ENCODE measurements at regions not wholly inside any gene's neighbourhood (a gene's known extent, or its start where the extent isn't known, plus 50 kb on each side); places are given as distances from the start of the nearest gene placed in this dataset.

- DNase-seq, result peak; percentile 84
Measured at GRCh38 chr2:189372688-189373257, 68.5 kb upstream of the WDR75 start.

GRCh38 chr2:189374481-189374880 is 66.8 kb upstream of the WDR75 start:
- DNase-seq, result no peak

- DNase-seq, result no peak
Measured at GRCh38 chr2:189375842-189376241, 65.4 kb upstream of the WDR75 start.

GRCh38 chr2:189379287-189379630 is 62.0 kb upstream of the WDR75 start:
- no peak for DNase-seq

- no peak for DNase-seq
Measured at GRCh38 chr2:189379731-189380261, 61.5 kb upstream of the WDR75 start.

- DNase-seq, result no peak
Measured at GRCh38 chr2:189382668-189383067, 58.6 kb upstream of the WDR75 start.

GRCh38 chr2:189386741-189387140 is 54.5 kb upstream of the WDR75 start:
- DNase-seq, result no peak

- DNase-seq, result no peak
Measured at GRCh38 chr2:189391201-189391600, 50.1 kb upstream of the WDR75 start.

Measured in tongue (tissue), 1 donor.